ENCODE measurements at regions not wholly inside any gene's neighbourhood (a gene's known extent, or its start where the extent isn't known, plus 50 kb on each side); places are given as distances from the start of the nearest gene placed in this dataset.
"Not testable (repeated sequence)": the region's sequence is repeated elsewhere in the genome, so short reads cannot be mapped to it uniquely, and the experiment has no call there.

DNA sequence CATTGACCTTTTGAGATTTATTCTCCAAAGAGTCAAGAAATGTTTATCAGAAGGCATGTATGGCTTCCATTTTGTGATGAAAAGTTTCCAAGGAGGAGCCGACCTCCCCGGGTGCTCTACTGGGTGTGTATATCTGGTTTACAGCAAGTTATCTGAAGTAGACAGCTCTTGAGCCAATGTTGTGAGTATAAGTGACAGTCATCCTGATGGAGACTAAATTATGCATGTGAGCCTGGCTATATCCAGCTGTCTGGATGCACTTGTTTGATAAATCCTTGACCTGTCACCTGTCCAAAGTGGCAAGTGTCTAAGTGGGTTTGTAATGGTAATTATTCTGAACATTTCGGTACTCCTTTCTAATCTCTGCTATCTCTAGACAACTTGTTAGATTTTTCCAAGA, 142.2 kb downstream of the NR2F2 start:
- DNase-seq, result no peak

DNA sequence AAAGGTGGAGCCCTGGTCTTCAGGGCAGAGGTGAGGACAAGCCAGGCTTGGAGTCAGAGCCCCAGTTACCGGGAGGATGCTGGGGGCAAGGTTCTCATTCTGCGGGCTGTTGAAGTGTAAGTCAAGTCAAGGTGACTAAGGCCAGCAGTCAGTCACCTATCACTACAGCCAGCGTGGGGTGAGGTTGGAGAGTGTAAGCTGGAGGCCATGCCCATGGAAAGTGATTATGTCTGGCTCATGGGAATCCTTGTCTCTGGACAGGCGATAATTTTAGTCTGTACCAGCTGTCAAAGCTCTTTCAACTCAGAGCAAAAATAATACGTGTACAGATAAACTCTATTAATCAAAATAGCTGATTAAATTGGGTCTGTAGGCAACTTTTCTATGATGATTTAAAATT, 143.1 kb downstream of the NR2F2 start:
- no peak for DNase-seq

DNA sequence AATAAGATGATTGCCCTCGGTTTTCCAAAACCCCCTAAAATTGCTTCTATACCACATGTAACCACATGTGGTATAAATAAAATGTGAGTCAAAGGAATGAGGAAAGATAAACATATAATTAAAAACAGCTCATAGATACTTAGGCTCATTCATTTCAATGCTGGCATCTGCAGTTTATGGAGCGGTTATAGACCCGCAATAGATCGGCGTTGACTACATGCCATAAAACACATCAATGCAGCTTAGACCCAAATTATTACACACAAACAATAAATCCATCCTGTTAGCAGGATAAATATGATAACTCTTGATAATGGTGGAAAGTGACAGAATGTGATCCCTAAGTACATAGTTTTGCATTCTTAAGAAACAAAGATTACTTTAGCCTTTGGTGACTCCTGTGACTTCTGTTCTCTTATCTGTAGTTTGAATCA, 143.7 kb downstream of the NR2F2 start:
- no peak for DNase-seq

DNA sequence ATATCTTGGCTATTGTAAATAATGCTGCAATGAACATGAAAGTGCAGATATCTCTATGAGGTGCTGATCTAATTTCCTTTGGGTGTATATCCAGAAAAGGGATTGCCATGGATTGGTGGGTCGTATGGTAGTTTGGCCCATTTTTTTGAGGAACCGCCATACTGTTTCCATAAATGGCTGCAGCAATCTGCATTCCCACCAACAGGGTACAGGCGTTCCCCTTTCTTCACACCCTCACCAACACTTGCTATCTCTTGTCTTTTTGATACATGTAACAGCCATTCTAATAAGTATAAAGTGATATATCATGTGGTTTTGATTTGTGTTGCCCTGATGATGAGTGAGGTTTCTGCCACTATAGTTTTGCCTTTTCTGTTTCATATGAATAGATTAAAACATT, 146.7 kb downstream of the NR2F2 start:
- DNase-seq, result no peak

DNA sequence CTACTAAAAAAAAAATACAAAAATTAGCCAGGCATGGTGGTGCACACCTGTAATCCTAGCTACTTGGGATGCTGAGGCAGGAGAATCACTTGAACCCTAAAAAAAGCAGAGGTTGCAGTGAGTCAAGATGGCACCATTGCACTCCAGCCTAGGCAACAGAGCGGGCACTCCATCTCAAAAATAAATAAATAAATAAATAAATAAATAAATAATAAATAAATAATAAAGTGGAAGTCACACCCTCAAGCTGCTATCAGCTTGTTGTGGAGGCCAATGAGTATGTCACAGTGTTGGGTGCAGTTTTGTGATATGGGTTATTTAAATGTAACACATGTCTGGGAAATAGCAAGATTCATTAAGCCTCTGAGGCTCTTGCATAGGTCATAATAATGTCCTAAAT, 153.9 kb downstream of the NR2F2 start:
- not testable (repeated sequence) for DNase-seq

DNA sequence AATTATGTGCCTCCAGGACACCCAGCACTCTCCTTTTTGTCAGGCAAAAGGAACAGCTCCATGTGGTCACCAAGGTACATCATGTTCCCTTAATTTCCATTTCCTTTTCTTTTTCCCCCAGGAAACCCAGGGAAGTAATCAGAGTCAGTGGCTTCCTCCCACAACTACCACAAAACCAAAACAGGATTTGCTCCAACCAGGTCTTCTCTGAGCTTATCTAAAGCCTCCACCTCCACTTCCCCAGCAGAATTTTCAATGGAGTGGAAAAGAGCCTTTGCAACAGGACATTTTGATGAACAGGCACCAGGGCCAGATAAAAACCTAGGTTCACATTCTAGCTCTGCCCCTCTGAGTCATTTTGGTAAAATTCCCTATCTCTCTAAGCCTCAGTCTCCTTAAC, 154.3 kb downstream of the NR2F2 start:
- DNase-seq, result no peak

DNA sequence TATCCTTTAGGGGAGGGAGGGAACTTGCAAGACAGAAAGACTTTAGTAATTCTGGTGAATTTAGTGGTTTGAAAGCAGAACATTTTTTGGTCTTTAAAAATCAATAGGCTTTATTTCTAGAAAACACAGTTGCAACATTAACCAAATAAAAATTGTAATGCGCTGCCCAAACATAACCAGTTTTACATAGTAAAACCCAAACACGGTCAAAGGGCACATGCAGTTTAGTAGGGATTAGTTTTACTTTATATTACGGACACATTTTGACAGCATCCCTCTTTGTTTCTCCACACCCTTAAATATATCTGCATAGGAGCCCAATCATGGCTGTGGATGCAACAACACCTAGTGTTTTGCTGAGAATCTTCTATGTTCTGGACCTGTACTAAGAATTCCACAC, 156.7 kb downstream of the NR2F2 start:
- DNase-seq, result no peak

DNA sequence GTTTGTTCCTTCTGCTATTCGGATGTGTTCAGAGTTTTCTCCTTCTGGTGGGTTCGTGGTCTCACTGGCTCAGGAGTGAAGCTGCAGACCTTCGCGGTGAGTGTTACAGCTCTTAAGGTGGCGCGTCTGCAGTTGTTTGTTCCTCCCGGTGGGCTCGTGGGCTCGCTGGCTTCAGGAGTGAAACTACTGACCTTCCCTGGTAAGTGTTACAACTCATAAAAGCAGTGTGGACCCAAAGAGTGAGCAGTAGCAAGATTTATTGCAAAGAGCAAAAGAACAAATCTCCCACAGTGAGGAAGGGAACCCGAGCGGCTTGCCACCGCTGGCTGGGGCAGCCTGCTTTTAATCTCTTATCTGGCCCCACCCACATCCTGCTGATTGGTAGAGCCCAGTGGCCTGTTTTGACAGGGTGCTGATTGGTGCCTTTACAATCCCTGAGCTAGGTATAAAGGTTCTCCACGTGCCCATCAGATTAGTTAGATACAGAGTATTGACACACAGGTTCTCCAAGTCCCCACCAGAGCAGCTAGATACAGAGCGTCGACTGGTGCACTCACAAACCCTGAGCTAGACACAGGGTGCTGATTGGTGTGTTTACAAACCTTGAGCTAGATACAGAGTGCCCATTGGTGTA, 160.7 kb downstream of the NR2F2 start:
- not testable (repeated sequence) for DNase-seq

DNA sequence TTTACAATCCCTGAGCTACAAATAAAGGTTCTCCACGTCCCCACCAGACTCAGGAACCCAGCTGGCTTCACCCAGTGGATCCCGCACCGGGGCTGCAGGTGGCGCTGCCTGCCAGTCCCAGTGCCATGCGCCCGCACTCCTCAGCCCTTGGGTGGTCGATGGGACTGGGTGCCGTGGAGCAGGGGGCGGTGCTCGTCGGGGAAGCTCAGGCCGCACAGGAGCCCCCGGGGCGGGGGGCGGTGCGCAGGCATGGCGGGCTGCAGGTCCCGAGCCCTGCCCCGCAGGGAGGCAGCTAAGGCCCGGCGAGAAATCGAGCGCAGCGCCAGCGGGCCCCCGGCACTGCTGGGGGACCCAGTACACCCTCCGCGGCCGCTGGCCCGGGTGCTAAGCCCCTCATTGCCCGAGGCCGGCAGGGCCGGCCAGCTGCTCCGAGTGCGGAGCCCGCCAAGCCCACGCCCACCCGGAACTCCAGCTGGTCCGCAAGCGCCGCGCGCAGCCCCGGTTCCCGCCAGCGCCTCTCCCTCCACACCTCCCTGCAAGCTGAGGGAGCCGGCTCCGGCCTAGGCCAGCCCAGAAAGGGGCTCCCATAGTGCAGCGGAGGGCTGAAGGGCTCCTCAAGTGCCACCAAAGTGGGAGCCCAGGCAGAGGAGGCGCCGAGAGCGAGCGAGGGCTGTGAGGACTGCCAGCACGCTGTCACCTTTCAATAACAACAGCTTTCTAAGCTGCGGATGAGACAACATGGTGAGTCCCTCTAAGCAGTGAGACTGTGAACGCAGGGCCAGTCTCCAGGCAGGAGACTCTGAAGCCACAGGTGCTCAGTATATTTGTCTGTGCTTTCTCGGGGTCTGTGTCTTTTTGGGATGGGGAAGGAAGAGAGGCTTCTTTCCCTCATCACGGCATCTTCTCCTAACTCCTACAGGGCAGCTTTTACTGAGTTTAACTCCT, 161.5 kb downstream of the NR2F2 start:
- DNase-seq, result not testable (repeated sequence)

DNA sequence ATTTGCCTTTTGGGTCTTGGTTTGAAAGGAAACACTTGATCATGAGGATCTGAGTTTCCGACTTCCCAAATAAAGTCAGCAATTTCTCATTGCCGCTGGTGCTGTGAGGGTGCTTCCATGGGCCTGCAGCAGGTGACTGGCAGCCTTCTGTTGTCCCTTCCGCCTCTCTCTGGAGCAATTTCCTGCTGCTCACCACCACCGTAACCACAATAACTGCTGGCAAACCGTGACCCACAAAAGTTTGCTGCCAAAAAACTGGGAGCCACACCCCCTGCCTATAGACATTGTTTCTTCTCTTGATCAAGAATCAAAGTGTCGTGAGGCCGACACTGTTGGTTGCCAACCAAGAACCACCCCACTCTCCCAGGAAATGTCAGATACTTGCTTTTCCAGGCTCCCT, 164.0 kb downstream of the NR2F2 start:
- no peak for DNase-seq

DNA sequence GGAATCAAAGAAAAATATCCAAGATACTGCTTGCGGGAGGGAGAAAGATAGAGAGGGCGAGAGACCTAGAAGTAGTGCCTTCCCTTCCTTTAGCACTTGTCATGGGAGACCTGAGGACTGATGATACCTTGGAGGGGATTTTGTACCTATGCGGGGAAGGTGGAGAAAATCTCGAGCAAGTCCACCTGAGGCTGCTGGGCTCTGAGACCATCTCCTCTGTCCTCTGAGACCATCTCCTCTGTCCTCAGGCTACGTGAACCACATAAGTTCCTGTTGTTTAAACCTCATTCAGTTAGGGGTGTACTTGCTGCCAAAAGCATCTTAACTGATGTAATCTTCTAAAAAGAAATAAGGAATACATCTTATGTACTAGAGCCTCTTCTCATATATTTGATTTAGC, 164.9 kb downstream of the NR2F2 start:
- DNase-seq, result no peak

DNA sequence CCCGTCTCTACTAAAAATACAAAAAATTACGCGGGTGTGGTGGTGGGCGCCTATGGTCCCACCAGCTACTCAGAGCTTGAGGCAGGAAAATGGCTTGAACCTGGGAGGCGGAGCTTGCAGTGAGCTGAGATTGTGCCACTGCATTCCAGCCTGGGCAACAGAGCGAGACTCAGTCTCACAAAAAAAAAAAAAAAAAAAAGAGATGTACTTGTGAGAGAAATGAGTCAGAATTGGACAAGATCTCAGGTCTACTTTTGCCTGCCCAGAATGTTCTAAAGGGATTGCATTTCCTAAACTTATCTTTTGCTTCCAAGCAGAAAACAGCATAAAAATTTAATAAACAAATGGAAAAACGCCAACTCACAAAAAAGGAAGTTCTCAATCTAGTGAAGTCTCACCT, 167.5 kb downstream of the NR2F2 start:
- DNase-seq, result no peak

DNA sequence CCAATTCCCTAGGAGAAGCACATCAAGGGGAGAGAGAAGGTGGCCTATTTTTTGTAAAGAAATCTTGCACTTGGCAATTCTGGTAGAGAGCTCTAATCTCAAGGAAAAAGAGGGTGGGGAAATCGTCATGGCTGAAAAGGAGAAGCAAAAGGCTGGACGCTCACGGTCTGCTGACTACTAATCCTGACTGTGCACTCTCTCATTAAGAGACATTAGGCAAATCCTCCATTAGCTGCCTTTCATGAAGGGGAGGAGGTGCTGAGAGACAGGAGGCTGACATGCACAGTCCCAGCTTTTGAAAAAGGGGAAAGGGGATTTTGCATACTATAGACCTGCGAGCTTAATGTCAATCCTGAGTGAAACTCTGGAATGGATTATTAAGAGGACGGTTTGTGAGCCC, 170.0 kb downstream of the NR2F2 start:
- no peak for DNase-seq

DNA sequence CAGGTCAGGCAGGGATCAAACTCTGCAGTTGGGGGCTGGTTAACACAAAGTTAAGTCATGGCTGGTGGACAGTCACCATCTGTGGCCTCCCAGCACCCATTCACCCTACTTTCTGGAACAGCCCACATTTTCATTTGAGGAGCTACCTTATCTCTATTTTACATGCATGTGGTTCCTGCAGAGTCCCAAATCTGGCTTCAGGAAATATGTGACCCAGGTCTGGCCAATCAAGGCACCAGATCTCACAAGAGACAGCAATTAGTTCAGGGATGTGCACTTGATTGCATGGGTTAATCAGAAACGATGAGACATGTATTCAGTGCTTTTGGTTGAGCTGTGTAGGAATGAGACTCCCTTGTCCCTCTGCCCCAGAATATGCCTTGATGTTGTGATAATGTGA, 170.9 kb downstream of the NR2F2 start:
- no peak for DNase-seq

DNA sequence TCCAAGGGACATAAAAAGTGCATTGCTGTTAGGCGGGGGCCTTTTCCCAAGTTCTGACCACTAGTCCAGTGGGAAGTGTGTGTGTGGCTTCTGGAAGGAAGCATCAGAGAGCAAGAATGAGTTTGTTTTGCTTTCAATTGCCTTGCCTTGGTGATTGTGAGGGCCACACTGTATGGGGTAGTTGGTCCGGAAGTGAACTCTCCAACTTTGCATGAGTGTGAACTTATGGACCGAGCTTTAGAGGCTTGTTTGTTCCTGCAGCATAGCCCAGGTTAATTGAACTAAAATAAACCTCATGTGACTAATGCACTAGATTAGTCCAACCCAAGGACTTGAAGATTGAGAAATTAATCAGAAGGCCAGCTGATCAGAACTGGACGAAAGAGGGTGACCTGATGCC, 171.7 kb downstream of the NR2F2 start:
- no peak for DNase-seq

DNA sequence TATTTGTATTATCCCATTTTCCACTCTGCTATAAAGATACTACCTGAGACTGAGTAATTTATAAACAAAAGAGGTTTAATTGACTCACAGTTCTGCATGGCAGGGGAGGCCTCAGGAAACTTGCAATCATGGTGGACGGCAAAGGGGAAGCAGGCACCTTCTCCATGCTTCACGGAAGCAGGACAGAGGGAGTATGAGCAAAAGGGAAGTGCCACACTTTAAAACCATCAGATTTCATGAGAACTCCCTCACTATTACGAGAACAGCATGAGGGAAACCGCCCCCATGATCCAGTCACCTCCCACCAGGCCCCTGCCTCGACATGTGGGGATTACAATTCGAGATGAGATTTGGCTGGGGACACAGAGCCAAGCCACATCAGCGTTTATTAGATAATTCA, 172.8 kb downstream of the NR2F2 start:
- no peak for DNase-seq

DNA sequence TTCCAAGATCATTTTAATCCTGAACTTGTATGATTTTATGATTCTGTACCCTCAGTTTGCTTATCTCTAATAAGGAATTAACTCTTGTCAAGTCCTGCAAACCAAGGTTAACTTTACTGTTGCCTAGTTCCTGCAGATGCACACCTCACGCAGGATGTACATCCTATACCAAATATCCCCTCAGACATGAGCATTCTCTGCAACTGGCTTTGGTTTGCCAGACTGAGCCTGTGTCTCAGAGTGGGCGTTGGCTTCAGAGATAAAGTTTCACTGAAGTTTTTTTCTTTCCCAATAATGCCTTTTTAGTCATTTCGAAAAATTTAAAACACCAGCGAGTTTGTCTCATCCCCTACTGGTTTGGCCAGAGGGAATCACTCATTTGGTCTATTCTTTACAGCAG, 173.9 kb downstream of the NR2F2 start:
- no peak for DNase-seq

DNA sequence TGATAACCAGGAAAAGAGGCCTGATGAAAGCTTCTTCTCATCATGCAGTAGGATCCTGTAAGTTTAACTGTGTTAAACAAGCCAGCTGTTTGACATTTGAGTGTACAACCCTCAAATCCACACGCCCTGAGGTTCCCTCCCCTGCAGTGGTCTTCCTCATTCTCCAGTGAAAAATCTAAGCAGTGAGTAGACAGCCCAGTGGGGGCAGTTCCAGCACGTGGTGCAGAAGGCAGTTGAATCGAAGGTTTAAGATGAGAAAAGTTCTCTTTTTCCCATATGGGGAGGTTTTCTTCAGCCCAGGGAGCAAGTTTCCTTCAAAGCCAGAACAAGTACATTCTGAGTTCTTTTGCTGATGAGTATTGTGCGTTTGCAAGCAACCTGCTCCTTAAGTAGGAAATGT, 174.5 kb downstream of the NR2F2 start:
- no peak for DNase-seq

DNA sequence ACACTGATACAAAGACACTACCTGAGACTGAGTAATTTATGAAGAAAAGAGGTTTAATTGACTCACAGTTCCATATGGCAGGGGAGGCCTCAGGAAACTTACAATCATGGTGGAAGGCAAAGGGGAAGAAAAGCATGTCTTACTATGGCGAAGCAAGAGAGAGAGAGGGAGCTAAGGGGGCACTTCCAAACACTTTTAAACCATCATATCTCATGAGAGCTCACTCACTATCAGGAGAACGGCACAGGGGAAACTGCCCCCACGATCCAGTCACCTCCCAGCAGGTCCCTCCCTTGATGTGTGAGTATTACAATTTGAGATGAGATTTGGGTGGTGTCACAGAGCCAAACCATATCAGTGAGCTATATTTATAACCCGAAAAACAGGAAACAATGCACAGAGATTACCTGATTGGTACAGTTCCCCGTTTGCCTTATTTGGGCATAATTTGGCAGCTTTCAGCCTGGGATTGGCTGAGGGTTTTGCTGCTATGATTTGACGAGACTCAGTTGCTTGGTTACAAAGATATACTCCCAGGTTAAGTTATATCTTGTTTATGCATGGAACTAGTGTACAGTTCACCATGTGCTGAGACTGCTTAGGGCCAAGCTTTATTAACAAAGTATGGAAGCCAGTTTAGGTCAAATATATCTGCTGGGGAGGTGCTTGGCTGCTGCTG, 184.2 kb downstream of the NR2F2 start:
- no peak for DNase-seq

DNA sequence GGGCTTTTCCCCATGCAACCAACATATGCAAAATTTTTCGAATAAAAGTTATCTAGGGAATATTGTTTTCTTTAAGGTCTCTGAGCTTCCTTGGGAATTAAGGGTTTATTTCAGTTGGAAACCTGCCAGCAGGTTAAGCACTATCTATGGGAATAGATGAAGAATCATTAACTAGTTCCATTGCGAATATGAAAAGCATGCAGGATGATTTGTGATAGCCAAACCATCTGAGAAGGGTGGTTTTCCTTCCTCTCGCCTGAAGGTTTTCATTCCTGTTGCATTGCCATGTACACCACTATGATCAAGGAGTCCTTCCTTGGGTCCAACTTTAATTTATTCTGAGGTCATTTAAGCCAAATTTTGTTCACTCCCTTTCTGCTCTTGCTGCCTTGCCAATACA, 184.9 kb downstream of the NR2F2 start:
- no peak for DNase-seq

DNA sequence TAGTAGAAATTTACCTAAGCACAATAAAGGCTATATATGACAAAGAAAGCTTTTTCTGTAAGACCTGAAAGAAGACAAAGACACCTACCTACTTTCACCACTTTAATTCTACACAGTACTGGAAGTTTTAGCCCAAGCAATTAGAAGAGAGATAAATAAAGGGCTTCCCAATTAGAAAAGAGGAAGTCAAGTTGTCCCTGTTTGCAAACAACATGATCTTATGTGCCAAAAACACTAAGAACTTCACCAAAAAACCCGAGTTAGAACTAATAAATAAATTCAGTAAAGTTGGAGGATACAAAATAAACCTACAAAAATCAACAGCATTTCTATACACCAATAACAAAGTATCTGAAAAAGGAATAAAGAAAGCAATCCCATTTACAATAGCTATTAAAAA, 190.9 kb downstream of the NR2F2 start:
- no peak for DNase-seq

DNA sequence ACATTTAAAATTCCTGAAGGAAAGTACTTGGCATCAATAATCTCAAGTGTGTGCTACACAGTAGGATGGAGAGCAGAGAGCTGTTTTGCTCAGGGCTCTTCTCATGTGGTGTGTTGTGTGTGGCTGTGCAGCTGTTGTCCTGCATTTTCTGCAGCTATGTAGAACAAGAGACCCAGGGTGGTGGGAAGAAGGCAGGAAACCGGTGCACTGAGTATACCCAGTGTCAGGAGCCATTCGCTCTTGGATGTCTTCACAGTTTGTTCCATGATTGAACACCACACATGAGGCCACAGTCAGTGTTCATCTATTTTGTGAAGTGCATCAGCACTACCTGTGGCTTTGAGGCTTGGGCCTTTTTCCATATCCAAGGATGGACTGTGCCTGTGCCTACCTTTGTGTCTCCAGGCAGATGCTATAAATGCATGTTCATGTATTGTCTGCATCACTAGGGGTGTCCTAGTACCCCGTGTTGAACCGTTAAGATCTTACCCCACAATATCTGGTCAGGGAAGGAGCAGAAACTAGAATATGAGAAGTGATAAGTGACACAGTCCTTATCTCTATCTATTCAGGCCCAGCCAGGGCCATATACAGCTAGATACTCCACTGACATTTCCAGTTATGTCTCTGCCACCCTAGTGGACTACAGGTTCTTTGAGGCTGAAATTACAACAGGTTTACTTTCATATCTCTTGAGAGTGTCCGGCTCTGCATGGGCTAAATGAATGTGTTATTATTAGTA, 194.3 kb downstream of the NR2F2 start:
- no peak for DNase-seq

DNA sequence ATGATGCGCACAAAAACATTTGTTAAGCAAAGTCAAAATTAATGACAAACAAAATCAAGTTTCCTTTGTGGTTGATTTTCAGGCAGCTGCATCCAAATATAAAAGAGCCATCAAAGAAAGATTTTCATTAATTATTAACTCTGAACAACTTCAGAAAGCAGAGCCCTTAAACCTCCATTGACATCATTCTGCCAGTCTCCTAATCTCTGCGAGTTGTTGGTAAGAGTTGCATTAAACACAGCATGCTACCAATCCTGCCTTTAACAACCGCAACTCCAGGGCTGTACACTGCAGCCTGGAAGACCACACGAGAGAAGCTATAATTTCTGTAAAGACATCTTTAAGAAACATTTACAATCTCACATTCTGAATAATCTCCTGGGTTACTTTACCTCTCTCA, 204.6 kb downstream of the NR2F2 start:
- DNase-seq, result no peak

Data from CD4-positive, alpha-beta T cell treated with Interleukin-12 subunit alpha and Interleukin-12 subunit beta, for 1 hour (primary cell).